Stimulated activated naive CD8-positive, alpha-beta T cell treated with anti-CD3 and anti-CD28 coated beads, Interleukin-15, Interleukin-2, amounts not matched to agents 100 U/mL and 50 U/mL, for 24 hours (primary cell): ENCODE measurements at regions not wholly inside any gene's neighbourhood (a gene's known extent, or its start where the extent isn't known, plus 50 kb on each side); places are given as distances from the start of the nearest gene placed in this dataset.
"Not testable (repeated sequence)": the region's sequence is repeated elsewhere in the genome, so short reads cannot be mapped to it uniquely, and the experiment has no call there.

Source experiments
- ATAC-seq: fragments of 150-1000 bp; cut with Tn5 transposase; one replicate; pipeline ENCODE4 v1.10.0; 2021
- DNase-seq: peaks from one replicate; pipeline ENCODE4 v3.0.0; 2021

GRCh38 chrX:896256-896655 is 265.7 kb downstream of the SHOX start:
- no peak for ATAC-seq
- DNase-seq, result no peak

- DNase-seq (no peak), ATAC-seq (no peak)
These were observed 259.5 kb downstream of the SHOX start for GRCh38 chrX:889966-890651.

GRCh38 chrX:887724-888123 is 257.1 kb downstream of the SHOX start:
- not testable (repeated sequence) for DNase-seq, ATAC-seq

- no peak for DNase-seq
These were observed 253.0 kb downstream of the SHOX start for GRCh38 chrX:883588-883987.

GRCh38 chrX:879756-880698 is 249.4 kb downstream of the SHOX start:
- ATAC-seq, DNase-seq: not testable (repeated sequence)

More at GRCh38 chrX:883588-883987, 253.0 kb downstream of the SHOX start:
- no peak for ATAC-seq

- ATAC-seq, result no peak
- no peak for DNase-seq
These were observed 243.5 kb downstream of the SHOX start for GRCh38 chrX:874061-874460.

- ATAC-seq (no peak), DNase-seq (no peak)
These were observed 242.4 kb downstream of the SHOX start for GRCh38 chrX:873016-873415.

- DNase-seq (no peak), ATAC-seq (no peak)
These were observed 241.5 kb downstream of the SHOX start for GRCh38 chrX:872090-872489.

GRCh38 chrX:871626-872025 is 241.0 kb downstream of the SHOX start:
- DNase-seq (no peak), ATAC-seq (no peak)

- ATAC-seq (no peak), DNase-seq (no peak)
These were observed 237.5 kb downstream of the SHOX start for GRCh38 chrX:867966-868647.

GRCh38 chrX:867502-867901 is 236.9 kb downstream of the SHOX start:
- DNase-seq (no peak), ATAC-seq (no peak)

- DNase-seq (no peak), ATAC-seq (no peak)
These were observed 235.9 kb downstream of the SHOX start for GRCh38 chrX:866441-866990.

GRCh38 chrX:865422-865821 is 234.8 kb downstream of the SHOX start:
- no peak for DNase-seq
- no peak for ATAC-seq

GRCh38 chrX:861921-862320 is 231.3 kb downstream of the SHOX start:
- DNase-seq (no peak), ATAC-seq (no peak)

- DNase-seq (no peak), ATAC-seq (no peak)
These were observed 230.8 kb downstream of the SHOX start for GRCh38 chrX:861340-861890.

- DNase-seq (no peak), ATAC-seq (no peak)
These were observed 228.7 kb downstream of the SHOX start for GRCh38 chrX:859329-859728.

- ATAC-seq, result no peak
- no peak for DNase-seq
These were observed 228.0 kb downstream of the SHOX start for GRCh38 chrX:858542-859078.

GRCh38 chrX:857376-857775 is 226.8 kb downstream of the SHOX start:
- DNase-seq (no peak), ATAC-seq (no peak)

- ATAC-seq (no peak), DNase-seq (no peak)
These were observed 226.1 kb downstream of the SHOX start for GRCh38 chrX:856566-857290.

GRCh38 chrX:853304-853703 is 222.7 kb downstream of the SHOX start:
- ATAC-seq (no peak), DNase-seq (no peak)

GRCh38 chrX:850471-850916 is 219.9 kb downstream of the SHOX start:
- ATAC-seq (no peak), DNase-seq (no peak)
